Activated B cell treated with CpG ODN at 0.5 μM for 24 hours (primary cell): ENCODE measurements at regions not wholly inside any gene's neighbourhood (a gene's known extent, or its start where the extent isn't known, plus 50 kb on each side); places are given as distances from the start of the nearest gene placed in this dataset.

Source experiments
- ATAC-seq: fragments of 200-7000 bp; cut with Tn5 transposase; one replicate; pipeline ENCODE4 v1.10.0; 2021; ENCODE audit warnings: low read depth, mild to moderate bottlenecking, moderate library complexity
- CTCF ChIA-PET: fragments of 350-600 bp; sonication (Branson Sonifier 250); formaldehyde crosslinking; loops from one replicate; lab custom pipeline; 2021; ENCODE audit warnings: antibody characterized with exemption; lab: Charles Lee
- POLR2A ChIA-PET: fragments of 350-600 bp; sonication (Branson Sonifier 250); formaldehyde crosslinking; loops from one replicate; lab custom pipeline; 2021; ENCODE audit warnings: antibody characterized with exemption; lab: Charles Lee
- DNase-seq: peaks from one replicate; pipeline ENCODE4 v3.0.0; 2022
- H3K27ac Mint-ChIP-seq: one replicate; pipeline ENCODE4 v1.8.0; 2020; ENCODE audit warnings: mixed read lengths
- H3K27me3 Mint-ChIP-seq: one replicate; pipeline ENCODE4 v1.8.0; 2021; ENCODE audit warnings: mixed read lengths
- H3K36me3 Mint-ChIP-seq: one replicate; pipeline ENCODE4 v1.8.0; 2021; ENCODE audit warnings: low read depth, mixed read lengths
- H3K4me1 Mint-ChIP-seq: one replicate; pipeline ENCODE4 v1.8.0; 2021; ENCODE audit warnings: mixed read lengths
- H3K4me3 Mint-ChIP-seq: one replicate; pipeline ENCODE4 v1.8.0; 2020; ENCODE audit warnings: mild to moderate bottlenecking, mixed read lengths
- H3K9me3 Mint-ChIP-seq: one replicate; pipeline ENCODE4 v1.8.0; 2020; ENCODE audit warnings: mixed read lengths
- intact Hi-C: fragments of 100-400 bp; cut with micrococcal nuclease; formaldehyde crosslinking; loops from one replicate; pipeline ENCODE4 v1.15.1; 2024
- TF ChIP-seq, protein P1 (sequence below): fragments of 200-600 bp; IDR thresholded peaks from one replicate; pipeline ENCODE4 v1.8.0; 2022; ENCODE audit warnings: antibody characterized with exemption, mild to moderate bottlenecking

GRCh38 chr20:56760610-56761009 is 131.5 kb downstream of the TFAP2C start:
- no peaks in the 10 kb centered on the region for H3K36me3 Mint-ChIP-seq
- ChIA-PET POLR2A (no interaction called here), CTCF (no interaction called here)
- no peak overlapping the region for H3K27ac Mint-ChIP-seq
- DNase-seq (no peak), ATAC-seq (no peak)
- no peak overlapping the region for H3K4me3 Mint-ChIP-seq
- peaks cover 4% of the 10 kb centered on the region for H3K9me3 Mint-ChIP-seq
- TF ChIP-seq, protein P1, sequence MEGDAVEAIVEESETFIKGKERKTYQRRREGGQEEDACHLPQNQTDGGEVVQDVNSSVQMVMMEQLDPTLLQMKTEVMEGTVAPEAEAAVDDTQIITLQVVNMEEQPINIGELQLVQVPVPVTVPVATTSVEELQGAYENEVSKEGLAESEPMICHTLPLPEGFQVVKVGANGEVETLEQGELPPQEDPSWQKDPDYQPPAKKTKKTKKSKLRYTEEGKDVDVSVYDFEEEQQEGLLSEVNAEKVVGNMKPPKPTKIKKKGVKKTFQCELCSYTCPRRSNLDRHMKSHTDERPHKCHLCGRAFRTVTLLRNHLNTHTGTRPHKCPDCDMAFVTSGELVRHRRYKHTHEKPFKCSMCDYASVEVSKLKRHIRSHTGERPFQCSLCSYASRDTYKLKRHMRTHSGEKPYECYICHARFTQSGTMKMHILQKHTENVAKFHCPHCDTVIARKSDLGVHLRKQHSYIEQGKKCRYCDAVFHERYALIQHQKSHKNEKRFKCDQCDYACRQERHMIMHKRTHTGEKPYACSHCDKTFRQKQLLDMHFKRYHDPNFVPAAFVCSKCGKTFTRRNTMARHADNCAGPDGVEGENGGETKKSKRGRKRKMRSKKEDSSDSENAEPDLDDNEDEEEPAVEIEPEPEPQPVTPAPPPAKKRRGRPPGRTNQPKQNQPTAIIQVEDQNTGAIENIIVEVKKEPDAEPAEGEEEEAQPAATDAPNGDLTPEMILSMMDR: no peak
- intact Hi-C loops: no loop called here
- no peaks in the 10 kb centered on the region for H3K4me1 Mint-ChIP-seq
- no peaks in the 10 kb centered on the region for H3K27me3 Mint-ChIP-seq

GRCh38 chr20:56761393-56761792 is 132.3 kb downstream of the TFAP2C start:
- intact Hi-C loops: no loop called here
- DNase-seq: no peak
- ChIA-PET CTCF (no interaction called here), POLR2A (no interaction called here)
- ATAC-seq: no peak
- Mint-ChIP-seq H3K27me3 (no peaks in the 10 kb centered on the region), H3K4me1 (no peaks in the 10 kb centered on the region), H3K36me3 (no peaks in the 10 kb centered on the region), H3K4me3 (no peak overlapping the region), H3K27ac (no peak overlapping the region), H3K9me3 (peaks cover 4% of the 10 kb centered on the region)
- TF ChIP-seq, protein P1: no peak

DNA sequence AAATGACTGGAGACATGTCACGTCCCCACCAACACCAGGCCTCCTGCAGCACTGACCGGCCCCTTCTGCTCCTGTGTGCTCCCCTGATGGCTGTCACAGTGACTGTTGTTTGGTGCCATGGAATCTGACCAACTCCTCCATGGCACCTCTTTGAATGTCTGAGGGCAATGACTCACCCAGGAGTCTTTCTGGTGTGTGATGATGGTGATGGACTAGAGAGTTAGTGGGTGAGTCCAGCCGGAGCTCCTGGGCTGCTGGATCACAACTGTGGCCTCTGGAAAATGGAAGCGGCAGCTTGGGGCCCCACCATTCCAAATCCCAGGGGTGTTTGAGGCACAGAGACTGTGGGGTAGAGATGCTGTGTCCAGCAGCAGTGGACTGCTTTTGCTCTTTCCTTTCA is 133.3 kb downstream of the TFAP2C start:
- CTCF ChIA-PET: no interaction called here
- no peak for DNase-seq
- Mint-ChIP-seq H3K36me3 (no peaks in the 10 kb centered on the region), H3K27ac (no peak overlapping the region), H3K4me1 (no peaks in the 10 kb centered on the region), H3K27me3 (no peaks in the 10 kb centered on the region), H3K9me3 (peaks cover 3% of the 10 kb centered on the region), H3K4me3 (no peak overlapping the region)
- POLR2A ChIA-PET: no interaction called here
- intact Hi-C loops: no loop called here
- TF ChIP-seq, protein P1: no peak
- no peak for ATAC-seq

- Mint-ChIP-seq H3K27me3 (no peaks in the 10 kb centered on the region), H3K4me1 (no peaks in the 10 kb centered on the region), H3K9me3 (no peaks in the 10 kb centered on the region), H3K36me3 (no peaks in the 10 kb centered on the region), H3K4me3 (no peak overlapping the region), H3K27ac (no peak overlapping the region)
- intact Hi-C loops: no loop called here
- TF ChIP-seq, protein P1: no peak
- ChIA-PET POLR2A (no interaction called here), CTCF (no interaction called here)
- no peak for DNase-seq
- no peak for ATAC-seq
Observed at GRCh38 chr20:56762829-56763228, 133.7 kb downstream of the TFAP2C start.

- no peak overlapping the region for H3K4me3 Mint-ChIP-seq
Observed at GRCh38 chr20:56764671-56765070, 135.6 kb downstream of the TFAP2C start.

More at GRCh38 chr20:56764671-56765070, 135.6 kb downstream of the TFAP2C start:
- H3K9me3 Mint-ChIP-seq: no peaks in the 10 kb centered on the region
- no peaks in the 10 kb centered on the region for H3K4me1 Mint-ChIP-seq
- intact Hi-C loops: no loop called here
- ATAC-seq (no peak), DNase-seq (no peak)
- no peaks in the 10 kb centered on the region for H3K27me3 Mint-ChIP-seq
- no peak overlapping the region for H3K27ac Mint-ChIP-seq
- TF ChIP-seq, protein P1: no peak
- CTCF ChIA-PET: no interaction called here
- H3K36me3 Mint-ChIP-seq: no peaks in the 10 kb centered on the region
- POLR2A ChIA-PET: no interaction called here
